ENCODE measurements at regions not wholly inside any gene's neighbourhood (a gene's known extent, or its start where the extent isn't known, plus 50 kb on each side); places are given as distances from the start of the nearest gene placed in this dataset.

DNA sequence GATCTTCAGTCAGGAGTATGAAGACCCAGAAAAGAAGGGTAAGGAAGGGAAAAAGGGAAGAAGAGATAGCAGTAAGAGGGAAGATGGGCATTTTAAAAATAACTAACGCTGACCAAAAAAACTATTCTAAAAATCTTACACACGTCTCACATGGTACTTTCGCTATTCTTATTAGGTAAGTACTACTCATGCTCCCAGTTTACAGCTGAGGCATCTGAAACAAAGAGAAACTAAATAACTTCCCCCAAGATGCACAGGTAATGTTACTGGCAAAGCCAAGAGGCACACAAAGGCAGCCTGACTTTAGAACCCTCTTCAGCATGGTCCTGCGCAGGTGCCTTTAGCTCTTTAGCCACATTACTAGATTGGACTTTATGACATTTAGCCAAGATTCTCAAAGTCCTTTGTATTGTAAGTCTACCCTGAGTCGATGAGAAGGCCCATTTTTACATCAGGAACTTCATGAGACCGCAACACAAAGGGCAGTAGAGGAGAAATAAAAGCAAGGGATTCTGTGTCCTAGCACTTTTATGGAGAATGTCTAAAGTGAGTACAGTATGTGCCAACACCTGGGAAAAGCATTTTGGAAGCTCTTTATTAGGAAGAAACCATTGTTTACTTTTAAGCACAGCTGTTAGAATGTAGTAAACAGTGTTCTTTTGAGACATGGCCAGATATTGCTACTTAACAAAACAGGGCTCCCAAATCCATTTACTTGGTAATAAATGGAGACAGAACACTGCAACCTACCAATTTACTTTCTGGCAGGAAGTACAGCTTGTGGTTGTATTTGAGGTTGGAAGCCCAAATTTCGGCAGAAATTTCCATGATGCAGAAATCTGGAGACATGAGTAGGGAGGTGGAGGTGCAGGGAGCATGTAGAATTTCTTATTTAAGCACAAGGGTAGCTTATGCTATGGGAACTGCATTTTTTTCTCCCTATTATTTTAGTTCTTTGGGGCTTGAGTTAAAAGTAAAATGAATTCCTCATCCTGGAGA is 250.7 kb downstream of the KCTD12 start:
- no peak for FAIRE-seq
- no peak overlapping the region for H3K27ac ChIP-seq (ENCODE audit: low read depth in 1 of 3, low read length in 2 of 3)
- no peaks in the 10 kb centered on the region for H3K9me3 ChIP-seq (ENCODE audit: control insufficient read depth in 2 of 2, insufficient read depth in 1 of 2, low read depth in 1 of 2, low read length in 1 of 2)
- DNase-seq, result no peak
- H3K4me1 ChIP-seq (ENCODE audit: control insufficient read depth in 3 of 3, insufficient read depth in 2 of 3, low read depth in 1 of 3, low read length in 2 of 3), result no peaks in the 10 kb centered on the region
- H3K4me3 ChIP-seq (ENCODE audit: low read depth in 1 of 3, low read length in 3 of 3), result no peak overlapping the region
- no peaks in the 10 kb centered on the region for H3K36me3 ChIP-seq (ENCODE audit: control insufficient read depth in 3 of 3, insufficient read depth in 2 of 3, low read depth in 1 of 3, low read length in 3 of 3)
- no peaks in the 10 kb centered on the region for H3K27me3 ChIP-seq (ENCODE audit: control insufficient read depth in 3 of 3, insufficient read depth in 3 of 3, low read length in 3 of 3)
- WGBS, 3 donors, result 76 to 85% (median 77%) methylated on average over 7 of the region's 7 CpGs

DNA sequence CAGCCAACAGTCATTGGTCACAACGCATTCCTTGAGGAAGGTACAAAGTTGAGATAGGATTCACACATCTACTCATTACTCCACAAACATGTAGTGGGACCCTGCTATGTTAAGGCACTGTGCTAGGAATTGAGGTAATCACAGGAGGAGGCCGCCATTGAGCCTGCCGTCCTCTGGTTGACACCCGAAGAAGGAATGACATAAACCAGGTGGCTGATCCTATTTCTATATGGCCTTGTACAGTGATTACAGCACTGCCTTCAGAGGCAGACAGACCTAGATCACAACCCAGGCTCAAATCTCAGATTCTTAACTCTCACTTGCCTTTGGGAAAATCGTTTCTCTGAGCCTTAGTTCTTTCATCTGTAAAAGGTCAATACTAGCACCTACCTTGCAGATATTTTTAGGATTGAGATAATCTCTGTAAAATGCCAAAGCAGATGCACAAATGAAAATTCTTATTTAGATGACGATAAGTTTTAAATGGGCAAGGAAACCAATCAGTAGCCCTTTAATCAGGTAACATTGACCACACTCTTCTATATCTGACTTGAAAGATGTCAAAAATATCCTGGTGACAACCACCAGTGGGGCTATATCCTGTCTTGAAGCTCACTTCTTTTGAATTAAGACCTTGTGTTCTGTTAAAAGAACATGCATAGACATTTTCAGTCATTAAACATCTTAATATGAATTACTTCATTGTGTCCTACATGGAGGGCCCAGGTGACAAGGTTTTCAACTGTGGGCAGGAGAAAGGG is 251.6 kb downstream of the KCTD12 start:
- H3K27me3 ChIP-seq (ENCODE audit: control insufficient read depth in 3 of 3, insufficient read depth in 3 of 3, low read length in 3 of 3), result no peaks in the 10 kb centered on the region
- H3K9me3 ChIP-seq (ENCODE audit: control insufficient read depth in 2 of 2, insufficient read depth in 1 of 2, low read depth in 1 of 2, low read length in 1 of 2), result no peaks in the 10 kb centered on the region
- H3K36me3 ChIP-seq (ENCODE audit: control insufficient read depth in 3 of 3, insufficient read depth in 2 of 3, low read depth in 1 of 3, low read length in 3 of 3), result no peaks in the 10 kb centered on the region
- no peak overlapping the region for H3K4me3 ChIP-seq (ENCODE audit: low read depth in 1 of 3, low read length in 3 of 3)
- FAIRE-seq (no peak), DNase-seq (no peak)
- H3K27ac ChIP-seq (ENCODE audit: low read depth in 1 of 3, low read length in 2 of 3), result no peak overlapping the region
- H3K4me1 ChIP-seq (ENCODE audit: control insufficient read depth in 3 of 3, insufficient read depth in 2 of 3, low read depth in 1 of 3, low read length in 2 of 3), result no peaks in the 10 kb centered on the region
- WGBS, 3 donors, result 75 to 85% (median 77%) methylated on average over 6 of the region's 6 CpGs

DNA sequence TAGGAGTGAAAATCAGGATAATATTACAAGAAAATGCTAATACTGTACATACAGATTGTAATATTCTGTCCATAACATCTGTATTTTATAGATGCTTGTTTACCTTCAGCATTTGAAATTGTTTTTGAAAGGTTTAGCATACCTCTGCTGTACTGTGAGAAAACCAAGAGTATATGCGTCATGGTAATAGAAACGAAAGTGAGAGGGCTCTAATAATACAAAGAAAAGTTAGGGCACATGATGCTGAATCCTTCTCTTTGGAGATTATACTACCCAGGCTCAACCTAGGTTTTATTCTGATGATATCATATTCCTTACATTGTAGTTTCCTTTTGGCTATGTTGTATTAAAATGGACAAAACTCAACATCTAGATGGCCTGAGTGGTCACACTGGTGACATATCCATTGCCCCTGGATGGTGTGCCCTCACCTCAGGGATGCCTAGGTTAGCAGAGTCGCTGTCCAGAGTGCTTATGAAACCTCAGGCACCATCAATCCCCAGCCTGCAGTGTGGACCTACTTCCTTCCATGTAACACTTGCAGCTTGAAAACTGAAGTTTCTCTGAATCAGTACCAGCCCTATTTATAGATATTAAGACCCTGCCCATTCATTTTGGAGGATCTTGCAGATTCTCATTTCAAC is 253.7 kb downstream of the KCTD12 start:
- H3K27me3 ChIP-seq (ENCODE audit: control insufficient read depth in 3 of 3, insufficient read depth in 3 of 3, low read length in 3 of 3), result no peaks in the 10 kb centered on the region
- FAIRE-seq (no peak), DNase-seq (no peak)
- H3K36me3 ChIP-seq (ENCODE audit: control insufficient read depth in 3 of 3, insufficient read depth in 2 of 3, low read depth in 1 of 3, low read length in 3 of 3), result no peaks in the 10 kb centered on the region
- H3K9me3 ChIP-seq (ENCODE audit: control insufficient read depth in 2 of 2, insufficient read depth in 1 of 2, low read depth in 1 of 2, low read length in 1 of 2), result no peaks in the 10 kb centered on the region
- H3K27ac ChIP-seq (ENCODE audit: low read depth in 1 of 3, low read length in 2 of 3), result no peak overlapping the region
- 45 to 62% (median 57%) methylated on average over 3 of the region's 3 CpGs for WGBS, 3 donors
- H3K4me3 ChIP-seq (ENCODE audit: low read depth in 1 of 3, low read length in 3 of 3), result no peak overlapping the region
- no peaks in the 10 kb centered on the region for H3K4me1 ChIP-seq (ENCODE audit: control insufficient read depth in 3 of 3, insufficient read depth in 2 of 3, low read depth in 1 of 3, low read length in 2 of 3)

DNA sequence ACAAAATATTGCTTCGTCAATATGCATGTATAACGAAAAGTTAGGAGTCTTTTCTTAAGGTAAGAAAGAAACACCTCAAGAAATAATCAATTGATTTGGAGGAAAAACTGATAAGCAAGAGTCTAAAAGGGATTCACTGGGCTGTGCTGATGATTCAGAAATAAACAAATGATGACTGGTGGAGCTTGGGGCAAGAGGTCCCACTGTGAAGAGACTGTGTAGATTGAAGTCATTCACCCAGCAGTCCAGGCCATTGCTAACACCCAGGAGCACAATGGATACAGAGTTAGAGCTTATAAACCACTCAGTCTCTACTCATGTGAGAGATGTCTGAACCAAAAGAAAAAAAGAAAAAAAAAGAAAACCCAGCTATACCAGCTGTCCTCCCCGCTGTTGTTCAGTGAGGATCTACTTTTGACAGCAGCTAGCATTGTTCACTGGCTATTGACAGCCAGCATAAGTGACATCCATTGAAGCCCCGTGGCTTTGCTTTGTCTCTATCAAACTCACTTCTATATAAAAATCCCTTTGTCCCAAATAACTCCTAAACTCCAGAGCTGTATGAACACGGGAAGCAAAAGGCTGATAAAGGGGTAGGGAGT is 255.5 kb downstream of the KCTD12 start:
- no peak for DNase-seq
- Histone ChIP-seq H3K27ac (ENCODE audit: low read depth in 1 of 3, low read length in 2 of 3) (no peak overlapping the region), H3K36me3 (ENCODE audit: control insufficient read depth in 3 of 3, insufficient read depth in 2 of 3, low read depth in 1 of 3, low read length in 3 of 3) (no peaks in the 10 kb centered on the region), H3K27me3 (ENCODE audit: control insufficient read depth in 3 of 3, insufficient read depth in 3 of 3, low read length in 3 of 3) (no peaks in the 10 kb centered on the region), H3K4me3 (ENCODE audit: low read depth in 1 of 3, low read length in 3 of 3) (no peak overlapping the region), H3K4me1 (ENCODE audit: control insufficient read depth in 3 of 3, insufficient read depth in 2 of 3, low read depth in 1 of 3, low read length in 2 of 3) (no peaks in the 10 kb centered on the region), H3K9me3 (ENCODE audit: control insufficient read depth in 2 of 2, insufficient read depth in 1 of 2, low read depth in 1 of 2, low read length in 1 of 2) (no peaks in the 10 kb centered on the region)
- FAIRE-seq, result no peak
- WGBS, 3 donors, result 68 to 80% (median 69%) methylated on average over 5 of the region's 5 CpGs

DNA sequence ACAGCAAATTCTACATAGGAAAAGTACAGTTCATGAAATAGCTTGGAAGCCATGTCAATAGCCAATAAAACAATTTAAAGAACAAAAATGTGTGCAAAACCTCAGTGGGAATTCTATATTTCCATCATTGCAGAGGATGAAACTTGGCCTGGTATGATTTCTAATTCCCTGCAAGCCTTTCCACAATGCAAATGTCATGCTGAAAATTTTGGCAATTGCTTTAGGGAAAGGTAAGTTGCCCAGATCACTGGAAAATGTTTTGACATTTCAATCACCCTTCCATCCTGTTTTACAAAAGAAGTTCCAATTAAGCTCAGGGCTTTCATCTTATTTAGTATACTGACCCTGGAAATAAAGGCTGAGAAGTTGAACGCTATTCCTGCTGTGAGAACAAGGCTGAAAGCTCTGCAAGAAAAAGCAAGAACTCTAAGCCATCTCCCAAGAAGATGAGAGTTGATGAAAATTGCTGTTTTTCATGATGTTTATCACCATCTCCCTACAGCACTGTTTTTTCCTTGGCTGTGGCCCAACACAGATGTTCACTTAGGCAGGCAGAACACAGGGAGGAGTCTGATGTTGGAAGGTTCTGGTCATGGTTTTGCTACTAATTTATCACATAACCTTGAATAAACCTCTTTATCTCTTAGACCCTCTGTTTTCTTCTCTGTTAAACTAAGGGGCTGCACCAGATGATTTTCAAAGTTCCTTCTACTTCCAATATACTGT is 263.7 kb downstream of the KCTD12 start:
- Histone ChIP-seq H3K4me3 (ENCODE audit: low read depth in 1 of 3, low read length in 3 of 3) (no peak overlapping the region), H3K27ac (ENCODE audit: low read depth in 1 of 3, low read length in 2 of 3) (no peak overlapping the region), H3K4me1 (ENCODE audit: control insufficient read depth in 3 of 3, insufficient read depth in 2 of 3, low read depth in 1 of 3, low read length in 2 of 3) (no peaks in the 10 kb centered on the region), H3K36me3 (ENCODE audit: control insufficient read depth in 3 of 3, insufficient read depth in 2 of 3, low read depth in 1 of 3, low read length in 3 of 3) (no peaks in the 10 kb centered on the region), H3K27me3 (ENCODE audit: control insufficient read depth in 3 of 3, insufficient read depth in 3 of 3, low read length in 3 of 3) (no peaks in the 10 kb centered on the region), H3K9me3 (ENCODE audit: control insufficient read depth in 2 of 2, insufficient read depth in 1 of 2, low read depth in 1 of 2, low read length in 1 of 2) (no peaks in the 10 kb centered on the region)
- FAIRE-seq, result no peak
- no peak for DNase-seq
- 66 to 83% (median 74%) methylated on average over 1 of the region's 1 CpG for WGBS, 3 donors

DNA sequence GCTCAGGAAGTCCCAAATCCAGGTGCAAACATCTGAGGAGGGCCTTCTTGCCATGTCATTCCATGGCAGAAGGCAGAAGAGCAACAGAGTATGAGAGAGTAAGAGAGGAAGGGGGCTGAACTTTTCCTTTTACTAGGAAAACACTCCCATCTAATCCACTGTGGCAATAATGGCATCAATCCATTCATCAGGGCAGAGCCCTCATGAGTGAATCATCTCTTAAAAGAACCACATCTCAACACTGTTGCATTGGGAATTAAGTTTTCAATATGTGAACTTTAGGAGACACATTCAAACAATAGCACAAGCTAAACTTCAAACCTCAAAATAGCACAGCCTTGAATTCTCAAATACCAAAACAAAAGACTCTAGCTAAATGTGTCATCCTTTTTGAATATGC is 264.5 kb downstream of the KCTD12 start:
- H3K9me3 ChIP-seq (ENCODE audit: control insufficient read depth in 2 of 2, insufficient read depth in 1 of 2, low read depth in 1 of 2, low read length in 1 of 2), result no peaks in the 10 kb centered on the region
- no peaks in the 10 kb centered on the region for H3K27me3 ChIP-seq (ENCODE audit: control insufficient read depth in 3 of 3, insufficient read depth in 3 of 3, low read length in 3 of 3)
- FAIRE-seq (no peak), DNase-seq (no peak)
- H3K36me3 ChIP-seq (ENCODE audit: control insufficient read depth in 3 of 3, insufficient read depth in 2 of 3, low read depth in 1 of 3, low read length in 3 of 3), result no peaks in the 10 kb centered on the region
- no peak overlapping the region for H3K4me3 ChIP-seq (ENCODE audit: low read depth in 1 of 3, low read length in 3 of 3)
- no peak overlapping the region for H3K27ac ChIP-seq (ENCODE audit: low read depth in 1 of 3, low read length in 2 of 3)
- H3K4me1 ChIP-seq (ENCODE audit: control insufficient read depth in 3 of 3, insufficient read depth in 2 of 3, low read depth in 1 of 3, low read length in 2 of 3), result no peaks in the 10 kb centered on the region

DNA sequence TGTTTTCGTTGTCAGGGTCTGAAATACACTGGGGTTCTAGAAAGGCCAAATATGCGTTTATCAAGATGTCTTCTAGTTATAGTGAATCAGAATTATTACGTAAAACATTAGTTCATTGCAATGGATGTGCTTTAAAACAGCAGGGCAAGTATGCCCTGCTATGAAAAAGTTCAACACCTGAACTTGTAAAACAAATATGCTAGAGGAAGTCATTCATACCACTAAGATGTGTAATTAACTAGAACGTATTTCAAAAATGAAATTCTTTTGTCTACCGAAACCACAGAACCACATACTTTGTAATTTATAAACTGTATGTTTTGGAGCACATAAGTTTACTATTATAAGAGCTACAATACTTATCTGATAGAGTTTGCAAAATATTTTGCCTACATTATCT is 266.2 kb downstream of the KCTD12 start:
- Histone ChIP-seq H3K9me3 (ENCODE audit: control insufficient read depth in 2 of 2, insufficient read depth in 1 of 2, low read depth in 1 of 2, low read length in 1 of 2) (no peaks in the 10 kb centered on the region), H3K27me3 (ENCODE audit: control insufficient read depth in 3 of 3, insufficient read depth in 3 of 3, low read length in 3 of 3) (no peaks in the 10 kb centered on the region), H3K27ac (ENCODE audit: low read depth in 1 of 3, low read length in 2 of 3) (no peak overlapping the region), H3K4me3 (ENCODE audit: low read depth in 1 of 3, low read length in 3 of 3) (no peak overlapping the region), H3K36me3 (ENCODE audit: control insufficient read depth in 3 of 3, insufficient read depth in 2 of 3, low read depth in 1 of 3, low read length in 3 of 3) (no peaks in the 10 kb centered on the region), H3K4me1 (ENCODE audit: control insufficient read depth in 3 of 3, insufficient read depth in 2 of 3, low read depth in 1 of 3, low read length in 2 of 3) (no peaks in the 10 kb centered on the region)
- WGBS, 3 donors, result 74 to 83% (median 79%) methylated on average over 5 of the region's 5 CpGs
- no peak for FAIRE-seq
- no peak for DNase-seq

DNA sequence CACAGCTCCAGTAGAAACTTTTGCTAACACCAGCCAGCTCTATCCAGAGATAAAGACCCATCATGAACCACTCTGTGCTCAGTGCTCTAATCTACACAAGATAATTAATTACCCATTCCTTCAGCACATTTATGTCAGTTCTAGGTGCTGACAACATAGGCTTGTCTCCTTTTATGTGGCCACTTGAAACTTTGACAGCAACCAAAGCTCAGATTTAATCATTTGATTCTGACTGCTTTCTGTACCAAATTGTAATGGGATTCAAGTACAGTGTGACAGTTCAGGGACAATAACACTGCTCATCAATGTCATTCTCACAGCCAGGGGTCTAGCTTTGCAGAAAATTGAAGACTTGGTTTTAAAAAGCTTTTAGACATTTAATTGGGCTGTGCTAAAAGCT is 266.6 kb downstream of the KCTD12 start:
- no peak overlapping the region for H3K27ac ChIP-seq (ENCODE audit: low read depth in 1 of 3, low read length in 2 of 3)
- no peaks in the 10 kb centered on the region for H3K36me3 ChIP-seq (ENCODE audit: control insufficient read depth in 3 of 3, insufficient read depth in 2 of 3, low read depth in 1 of 3, low read length in 3 of 3)
- H3K4me1 ChIP-seq (ENCODE audit: control insufficient read depth in 3 of 3, insufficient read depth in 2 of 3, low read depth in 1 of 3, low read length in 2 of 3), result no peaks in the 10 kb centered on the region
- H3K4me3 ChIP-seq (ENCODE audit: low read depth in 1 of 3, low read length in 3 of 3), result no peak overlapping the region
- FAIRE-seq, result no peak
- H3K27me3 ChIP-seq (ENCODE audit: control insufficient read depth in 3 of 3, insufficient read depth in 3 of 3, low read length in 3 of 3), result no peaks in the 10 kb centered on the region
- no peaks in the 10 kb centered on the region for H3K9me3 ChIP-seq (ENCODE audit: control insufficient read depth in 2 of 2, insufficient read depth in 1 of 2, low read depth in 1 of 2, low read length in 1 of 2)
- DNase-seq, result no peak

All from small intestine (tissue), 7 donors.